ENCODE measurements at regions not wholly inside any gene's neighbourhood (a gene's known extent, or its start where the extent isn't known, plus 50 kb on each side); places are given as distances from the start of the nearest gene placed in this dataset.

DNA sequence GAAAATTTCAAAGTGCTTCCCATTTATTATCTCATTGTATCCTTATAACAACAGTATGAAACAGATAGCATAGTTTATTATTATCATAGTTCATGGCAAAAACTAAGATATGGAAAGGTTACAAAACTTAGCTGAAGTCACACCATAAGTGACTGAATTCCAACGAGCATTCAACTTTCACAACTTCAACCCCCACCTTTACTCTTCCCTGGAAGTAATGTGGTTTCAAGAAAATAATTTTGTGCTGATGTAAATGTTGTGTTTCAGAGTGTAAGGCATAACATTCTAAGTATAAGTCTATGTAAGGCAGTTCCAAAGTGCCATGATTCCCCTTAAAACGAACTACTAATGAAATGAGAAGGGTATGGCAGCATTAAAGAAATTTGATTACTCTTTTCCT, 454.5 kb downstream of the BCAT1 start:
- Histone ChIP-seq H3K9ac (ENCODE audit: low read depth, low read length) (no peak overlapping the region), H4K5ac (ENCODE audit: low read depth, low read length) (no peak overlapping the region), H2AK9ac (replicated peaks; ENCODE audit: low read depth, low read length, poor library complexity) (no peak overlapping the region), H3K14ac (replicated peaks; ENCODE audit: low read depth, low read length) (no peak overlapping the region), H3K9me3 (ENCODE audit: control insufficient read depth, insufficient read depth, low read length) (no peaks in the 10 kb centered on the region), H2AK5ac (ENCODE audit: low read depth, low read length) (no peak overlapping the region), H2BK120ac (ENCODE audit: low read depth, low read length) (no peak overlapping the region), H3K4me1 (ENCODE audit: control insufficient read depth, insufficient read depth, low read length) (peaks cover 9% of the 10 kb centered on the region), H3K9me1 (ENCODE audit: insufficient read depth, low read length) (peaks cover 8% of the 10 kb centered on the region), H2BK20ac (ENCODE audit: low read depth, low read length) (no peak overlapping the region), H3K4me3 (ENCODE audit: insufficient read depth, low read depth, low read length) (no peak overlapping the region), H3K4ac (ENCODE audit: low read depth, low read length) (no peak overlapping the region), H3K4me2 (ENCODE audit: low read depth, low read length) (no peak overlapping the region), H3K79me1 (ENCODE audit: low read depth in 1 of 2, low read length in 2 of 2) (peaks cover 19 to 32% of the 10 kb centered on the region in 2 experiments), H2BK5ac (ENCODE audit: low read depth, low read length, poor library complexity, severe bottlenecking) (no peak overlapping the region), H3K56ac (ENCODE audit: extremely low read depth, insufficient read depth, low read length) (no peak overlapping the region), H2BK15ac (ENCODE audit: low read depth, low read length) (no peak overlapping the region), H3K18ac (ENCODE audit: low read depth, low read length) (no peak overlapping the region), H4K91ac (ENCODE audit: insufficient read depth, low read depth, low read length) (no peak overlapping the region), H3K36me3 (ENCODE audit: control insufficient read depth, insufficient read depth, low read length) (no peaks in the 10 kb centered on the region), H2AFZ (replicated peaks; ENCODE audit: low read length, poor library complexity) (no peak overlapping the region), H3K27me3 (ENCODE audit: control insufficient read depth, insufficient read depth, low read length) (no peaks in the 10 kb centered on the region), H3K27ac (ENCODE audit: insufficient read depth, low read length) (no peak overlapping the region), H3K23ac (ENCODE audit: low read depth, low read length) (no peak overlapping the region), H4K8ac (ENCODE audit: low read depth in 2 of 2, low read length in 2 of 2) (no peak overlapping the region), H4K20me1 (ENCODE audit: insufficient read depth, low read length) (no peaks in the 10 kb centered on the region)
- ChIA-PET CTCF (no interaction called here), POLR2A (ENCODE audit: unreplicated experiment) (no interaction called here)
- no TSS peak for BruUV-seq (replicated peaks)
- dilution Hi-C loops (cut with HindIII; ENCODE audit: low sequenced_read_pairs, unreplicated experiment): no loop called here
- in situ Hi-C loops (cut with MboI; ENCODE audit: low sequenced_read_pairs): no loop called here
- DNase-seq (peak; percentile 27), ATAC-seq (ENCODE audit: low read depth) (no peak)
- TF ChIP-seq RFX5 (IDR thresholded peaks at IDR 0.05; ENCODE audit: low read depth, low read length) (no peak), CHD1 (IDR thresholded peaks at IDR 0.05; ENCODE audit: low read depth, low read length) (no peak), MAFK (IDR thresholded peaks at IDR 0.05; ENCODE audit: low read depth, low read length) (no peak), RCOR1 (IDR thresholded peaks at IDR 0.05; ENCODE audit: insufficient replicate concordance, low read length) (no peak), MAZ (IDR thresholded peaks at IDR 0.05; ENCODE audit: borderline replicate concordance, low read depth, low read length) (no peak), MXI1 (IDR thresholded peaks at IDR 0.05; ENCODE audit: borderline replicate concordance, low read depth, low read length) (no peak), NFE2L2 (IDR thresholded peaks at IDR 0.05; ENCODE audit: low read depth, low read length) (no peak), SMC3 (IDR thresholded peaks at IDR 0.05; ENCODE audit: low read depth, low read length) (no peak), CEBPB (IDR thresholded peaks at IDR 0.05; ENCODE audit: low read depth, low read length) (no peak), FOS (IDR thresholded peaks at IDR 0.05; ENCODE audit: low read depth, low read length) (no peak), POLR2A (IDR thresholded peaks at IDR 0.05; ENCODE audit: low read depth, low read length) (no peak), RAD21 (IDR thresholded peaks at IDR 0.05; ENCODE audit: low read length) (no peak), BHLHE40 (IDR thresholded peaks at IDR 0.05; ENCODE audit: low read depth, low read length) (no peak)
- TF ChIP-seq, protein P1, sequence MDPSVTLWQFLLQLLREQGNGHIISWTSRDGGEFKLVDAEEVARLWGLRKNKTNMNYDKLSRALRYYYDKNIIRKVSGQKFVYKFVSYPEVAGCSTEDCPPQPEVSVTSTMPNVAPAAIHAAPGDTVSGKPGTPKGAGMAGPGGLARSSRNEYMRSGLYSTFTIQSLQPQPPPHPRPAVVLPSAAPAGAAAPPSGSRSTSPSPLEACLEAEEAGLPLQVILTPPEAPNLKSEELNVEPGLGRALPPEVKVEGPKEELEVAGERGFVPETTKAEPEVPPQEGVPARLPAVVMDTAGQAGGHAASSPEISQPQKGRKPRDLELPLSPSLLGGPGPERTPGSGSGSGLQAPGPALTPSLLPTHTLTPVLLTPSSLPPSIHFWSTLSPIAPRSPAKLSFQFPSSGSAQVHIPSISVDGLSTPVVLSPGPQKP (IDR thresholded peaks at IDR 0.05; ENCODE audit: borderline replicate concordance, low read depth, low read length): no peak
- TF ChIP-seq, protein P2, sequence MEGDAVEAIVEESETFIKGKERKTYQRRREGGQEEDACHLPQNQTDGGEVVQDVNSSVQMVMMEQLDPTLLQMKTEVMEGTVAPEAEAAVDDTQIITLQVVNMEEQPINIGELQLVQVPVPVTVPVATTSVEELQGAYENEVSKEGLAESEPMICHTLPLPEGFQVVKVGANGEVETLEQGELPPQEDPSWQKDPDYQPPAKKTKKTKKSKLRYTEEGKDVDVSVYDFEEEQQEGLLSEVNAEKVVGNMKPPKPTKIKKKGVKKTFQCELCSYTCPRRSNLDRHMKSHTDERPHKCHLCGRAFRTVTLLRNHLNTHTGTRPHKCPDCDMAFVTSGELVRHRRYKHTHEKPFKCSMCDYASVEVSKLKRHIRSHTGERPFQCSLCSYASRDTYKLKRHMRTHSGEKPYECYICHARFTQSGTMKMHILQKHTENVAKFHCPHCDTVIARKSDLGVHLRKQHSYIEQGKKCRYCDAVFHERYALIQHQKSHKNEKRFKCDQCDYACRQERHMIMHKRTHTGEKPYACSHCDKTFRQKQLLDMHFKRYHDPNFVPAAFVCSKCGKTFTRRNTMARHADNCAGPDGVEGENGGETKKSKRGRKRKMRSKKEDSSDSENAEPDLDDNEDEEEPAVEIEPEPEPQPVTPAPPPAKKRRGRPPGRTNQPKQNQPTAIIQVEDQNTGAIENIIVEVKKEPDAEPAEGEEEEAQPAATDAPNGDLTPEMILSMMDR (conservative IDR thresholded peaks at IDR 0.05; ENCODE audit: low read depth, low read length): no peak
- TF ChIP-seq, protein P3, sequence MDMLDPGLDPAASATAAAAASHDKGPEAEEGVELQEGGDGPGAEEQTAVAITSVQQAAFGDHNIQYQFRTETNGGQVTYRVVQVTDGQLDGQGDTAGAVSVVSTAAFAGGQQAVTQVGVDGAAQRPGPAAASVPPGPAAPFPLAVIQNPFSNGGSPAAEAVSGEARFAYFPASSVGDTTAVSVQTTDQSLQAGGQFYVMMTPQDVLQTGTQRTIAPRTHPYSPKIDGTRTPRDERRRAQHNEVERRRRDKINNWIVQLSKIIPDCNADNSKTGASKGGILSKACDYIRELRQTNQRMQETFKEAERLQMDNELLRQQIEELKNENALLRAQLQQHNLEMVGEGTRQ (IDR thresholded peaks at IDR 0.05; ENCODE audit: low read depth, low read length): no peak
- intact Hi-C loops (cut with micrococcal nuclease): no loop called here
- no CpG with 5 or more reads among the region's 2 CpGs for WGBS, 2 experiments (ENCODE audit: extremely low coverage in 2 of 2, insufficient read length in 1 of 2)

Data from IMR-90 (cell line).